ENCODE measurements at regions not wholly inside any gene's neighbourhood (a gene's known extent, or its start where the extent isn't known, plus 50 kb on each side); places are given as distances from the start of the nearest gene placed in this dataset.

DNA sequence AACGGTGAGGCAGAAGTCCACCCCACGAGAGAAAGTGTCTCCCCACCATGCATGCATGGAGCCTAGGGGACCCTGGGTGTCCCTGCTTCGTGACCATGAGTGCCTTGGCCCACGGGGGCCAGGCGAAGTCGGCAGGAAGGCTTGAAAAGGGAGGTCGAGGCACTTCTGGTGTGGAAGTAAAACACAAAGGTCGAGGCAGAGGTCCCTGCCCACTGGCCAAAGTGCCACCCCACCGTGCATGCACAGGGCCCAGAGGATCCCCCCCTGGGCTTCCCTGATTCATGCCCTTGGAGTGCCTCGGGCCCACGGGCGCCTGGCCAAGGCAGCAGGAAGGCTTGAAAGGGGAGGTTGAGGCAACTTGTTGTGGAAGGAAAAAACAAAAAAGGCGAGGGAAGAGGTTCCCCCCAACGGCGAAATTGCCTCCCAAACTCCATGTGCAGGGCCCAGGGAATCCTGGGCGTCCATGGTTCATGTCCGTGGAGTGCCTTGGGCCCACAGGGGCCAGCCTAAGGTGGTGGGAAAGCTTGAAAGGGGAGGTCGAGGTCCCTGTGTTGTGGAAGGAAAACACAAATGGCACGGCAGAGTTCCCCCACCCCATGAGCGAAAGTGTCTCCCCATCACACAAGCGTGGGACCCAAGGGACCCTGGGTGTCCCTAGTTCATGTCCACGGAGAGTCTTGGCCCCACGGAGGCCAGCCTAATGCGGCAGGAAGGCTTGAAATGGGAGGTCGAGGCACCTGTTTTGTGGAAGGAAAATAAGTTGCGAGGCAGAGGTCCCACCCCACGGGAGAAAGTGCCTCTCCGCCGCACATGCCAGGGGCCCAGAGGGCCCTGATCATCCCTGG lies 372.1 kb downstream of the ALG10 start:
- in situ Hi-C loops (cut with HindIII; ENCODE audit: low sequenced_read_pairs): no loop called here
- TF ChIP-seq, protein P1, sequence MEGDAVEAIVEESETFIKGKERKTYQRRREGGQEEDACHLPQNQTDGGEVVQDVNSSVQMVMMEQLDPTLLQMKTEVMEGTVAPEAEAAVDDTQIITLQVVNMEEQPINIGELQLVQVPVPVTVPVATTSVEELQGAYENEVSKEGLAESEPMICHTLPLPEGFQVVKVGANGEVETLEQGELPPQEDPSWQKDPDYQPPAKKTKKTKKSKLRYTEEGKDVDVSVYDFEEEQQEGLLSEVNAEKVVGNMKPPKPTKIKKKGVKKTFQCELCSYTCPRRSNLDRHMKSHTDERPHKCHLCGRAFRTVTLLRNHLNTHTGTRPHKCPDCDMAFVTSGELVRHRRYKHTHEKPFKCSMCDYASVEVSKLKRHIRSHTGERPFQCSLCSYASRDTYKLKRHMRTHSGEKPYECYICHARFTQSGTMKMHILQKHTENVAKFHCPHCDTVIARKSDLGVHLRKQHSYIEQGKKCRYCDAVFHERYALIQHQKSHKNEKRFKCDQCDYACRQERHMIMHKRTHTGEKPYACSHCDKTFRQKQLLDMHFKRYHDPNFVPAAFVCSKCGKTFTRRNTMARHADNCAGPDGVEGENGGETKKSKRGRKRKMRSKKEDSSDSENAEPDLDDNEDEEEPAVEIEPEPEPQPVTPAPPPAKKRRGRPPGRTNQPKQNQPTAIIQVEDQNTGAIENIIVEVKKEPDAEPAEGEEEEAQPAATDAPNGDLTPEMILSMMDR (IDR thresholded peaks at IDR 0.05; ENCODE audit: low read depth, low read length): no peak
- DNase-seq (ENCODE audit: low read depth, low spot score): no peak
- H3K4me3 ChIP-seq (ENCODE audit: low read depth, low read length): no peak overlapping the region

DNA sequence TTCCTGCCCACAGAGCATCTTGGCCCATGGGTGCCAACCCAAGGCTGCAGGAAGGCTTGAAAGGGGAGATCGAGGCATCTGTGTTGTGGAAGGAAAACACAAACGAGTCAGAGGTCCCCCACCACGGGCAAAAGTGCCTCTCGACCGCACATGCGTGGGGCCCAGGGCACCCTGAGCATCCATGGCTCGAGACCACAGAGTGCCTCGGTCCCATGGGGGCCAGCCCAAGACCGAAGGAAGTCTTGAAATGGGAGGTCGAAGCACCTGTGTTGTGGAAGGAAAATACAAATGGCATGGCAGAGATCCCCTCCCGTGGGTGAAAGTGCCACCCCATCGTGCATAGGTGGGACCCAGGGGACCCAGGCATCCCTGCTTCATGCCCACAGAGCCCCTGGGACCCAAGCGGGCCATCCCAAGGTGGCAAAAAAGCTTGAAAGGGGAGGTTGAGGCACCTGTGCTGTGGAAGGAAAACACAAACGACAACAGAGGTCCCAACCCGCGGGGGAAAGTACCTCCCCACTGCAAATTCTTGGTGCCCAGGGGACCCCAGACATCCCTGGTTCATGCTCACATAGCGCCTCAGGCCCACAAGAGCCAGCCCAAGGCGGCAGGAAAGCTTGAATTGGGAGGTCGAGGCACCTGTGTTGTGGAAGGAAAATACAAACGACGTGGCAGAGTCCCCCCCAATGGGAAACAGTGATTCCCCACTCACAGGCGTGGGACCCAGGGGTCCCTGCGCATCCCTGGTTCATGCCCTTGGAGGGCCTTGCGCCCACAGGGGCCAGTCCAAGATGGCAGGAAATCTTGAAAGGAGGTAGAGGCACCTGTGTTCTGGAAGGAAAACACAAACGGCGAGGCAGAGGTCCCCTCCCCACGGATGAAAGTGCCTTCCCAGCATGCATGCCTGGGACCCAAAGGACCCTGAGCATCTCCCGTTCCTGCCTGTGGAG lies 373.0 kb downstream of the ALG10 start:
- in situ Hi-C loops (cut with HindIII; ENCODE audit: low sequenced_read_pairs): no loop called here
- TF ChIP-seq, protein P1 (IDR thresholded peaks at IDR 0.05; ENCODE audit: low read depth, low read length): no peak
- H3K4me3 ChIP-seq (ENCODE audit: low read depth, low read length): no peak overlapping the region
- no peak for DNase-seq (ENCODE audit: low read depth, low spot score)

DNA sequence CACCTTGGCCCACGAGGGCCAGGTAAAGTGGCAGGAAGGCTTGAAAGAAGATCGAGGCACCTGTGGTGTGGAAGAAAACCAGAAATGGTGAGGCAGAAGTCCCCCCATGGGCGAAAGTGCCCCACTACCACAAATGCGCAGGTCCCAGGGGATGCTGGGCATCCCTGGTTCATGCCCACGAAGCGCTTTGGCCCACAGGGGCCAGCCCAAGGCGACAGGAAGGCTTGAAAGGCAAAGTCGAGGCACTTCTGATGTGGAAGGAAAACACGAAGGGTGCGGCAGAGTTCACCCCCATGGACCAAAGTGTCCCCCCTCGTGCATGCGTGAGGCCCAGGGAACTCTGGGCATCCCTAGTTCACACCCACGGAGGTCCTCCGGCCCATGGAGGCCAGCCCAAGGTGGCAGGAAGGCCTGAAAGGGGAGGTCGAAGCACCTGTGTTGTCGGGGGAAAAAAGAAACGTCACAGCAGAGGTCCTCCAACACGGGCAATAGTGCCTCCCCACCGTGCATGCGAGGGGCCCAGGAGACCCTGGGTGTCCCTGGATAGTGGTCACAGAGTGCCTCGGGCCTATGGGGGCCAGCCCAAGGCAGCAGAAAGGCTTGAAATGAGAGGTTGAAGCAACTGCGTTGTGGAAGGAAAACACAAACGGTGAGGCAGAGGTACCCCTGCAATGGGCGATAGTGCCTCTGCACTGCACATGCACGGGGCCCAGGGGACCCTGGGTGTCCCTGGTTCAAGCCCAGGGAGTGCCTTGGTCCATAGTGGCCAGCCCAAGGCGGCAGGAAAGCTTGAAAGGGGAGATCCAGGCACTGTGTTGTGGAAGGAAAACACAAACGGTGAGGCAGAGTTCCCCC lies 373.9 kb downstream of the ALG10 start:
- in situ Hi-C loops (cut with HindIII; ENCODE audit: low sequenced_read_pairs): no loop called here
- no peak for DNase-seq (ENCODE audit: low read depth, low spot score)
- TF ChIP-seq, protein P1 (IDR thresholded peaks at IDR 0.05; ENCODE audit: low read depth, low read length): no peak
- no peak overlapping the region for H3K4me3 ChIP-seq (ENCODE audit: low read depth, low read length)

DNA sequence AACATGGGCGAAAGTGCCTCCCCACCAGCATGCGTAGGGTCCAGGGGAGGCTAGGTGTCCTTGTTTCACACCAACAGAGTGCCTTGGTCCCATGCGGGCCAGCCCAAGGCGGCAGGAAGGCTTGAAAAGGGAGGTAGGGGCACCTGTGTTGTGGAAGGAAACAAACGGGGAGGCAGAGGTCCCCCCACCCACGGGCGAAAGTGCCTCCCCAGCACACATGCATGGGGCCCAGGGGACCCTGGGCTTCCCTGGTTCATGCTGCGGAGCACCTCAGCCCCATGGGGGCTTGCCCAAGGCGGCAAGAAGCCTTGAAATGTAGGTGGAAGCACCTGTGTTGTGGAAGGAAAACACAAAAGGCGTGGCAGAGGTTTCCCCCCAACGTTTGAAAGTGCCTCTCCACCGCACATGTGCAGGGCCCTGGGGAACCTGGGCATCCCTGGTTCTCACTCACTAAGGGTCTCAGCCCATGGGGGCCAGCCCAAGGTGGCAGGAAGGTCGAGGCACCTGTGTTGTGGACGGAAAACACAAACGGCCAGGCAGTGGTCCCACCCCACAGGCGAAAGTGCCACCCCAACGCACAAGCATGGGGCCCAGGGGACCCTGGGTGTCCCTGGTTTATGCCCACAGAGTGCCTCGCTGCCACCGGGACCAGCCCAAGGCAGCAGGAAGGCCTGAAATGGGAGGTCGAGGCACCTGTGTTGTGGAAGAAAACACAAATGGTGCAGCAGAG lies 374.7 kb downstream of the ALG10 start:
- TF ChIP-seq, protein P1 (IDR thresholded peaks at IDR 0.05; ENCODE audit: low read depth, low read length): no peak
- in situ Hi-C loops (cut with HindIII; ENCODE audit: low sequenced_read_pairs): no loop called here
- H3K4me3 ChIP-seq (ENCODE audit: low read depth, low read length): no peak overlapping the region
- DNase-seq (ENCODE audit: low read depth, low spot score): no peak

DNA sequence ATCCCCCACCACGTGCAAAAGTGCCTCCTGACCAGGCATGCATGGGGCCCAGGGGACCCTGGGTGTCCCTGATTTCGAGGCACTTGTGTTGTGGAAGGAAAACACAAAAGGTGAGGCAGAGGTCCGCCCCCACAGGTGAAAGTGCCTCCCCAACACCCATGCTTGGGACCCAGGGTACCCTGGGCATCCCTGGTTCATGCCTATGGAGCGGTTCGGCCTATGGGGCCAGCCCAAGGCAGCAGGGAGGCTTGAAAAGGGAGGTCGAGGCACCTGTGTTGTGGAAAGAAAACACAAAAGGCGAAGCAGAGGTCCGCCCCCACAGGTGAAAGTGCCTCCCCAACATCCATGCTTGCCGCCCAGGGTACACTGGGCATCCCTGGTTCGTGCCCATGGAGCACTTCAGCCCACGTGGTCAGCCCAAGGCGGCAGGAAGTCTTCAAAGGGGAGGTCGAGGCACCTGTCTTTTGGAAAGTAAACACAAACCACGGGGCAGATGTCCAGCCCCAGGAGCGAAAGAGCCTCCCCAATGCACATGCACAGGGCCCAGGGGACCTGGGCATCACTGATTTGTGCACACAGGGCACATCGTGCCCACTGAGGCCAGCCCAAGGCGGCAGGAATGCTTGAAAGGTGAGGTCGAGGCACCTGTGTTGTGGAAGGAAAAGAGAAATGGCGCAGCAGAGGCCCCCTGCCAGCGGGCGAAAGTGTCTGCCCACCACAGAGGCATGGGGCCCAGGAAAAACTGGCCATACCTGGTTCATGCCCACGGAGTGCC lies 375.5 kb downstream of the ALG10 start:
- no peak for DNase-seq (ENCODE audit: low read depth, low spot score)
- H3K4me3 ChIP-seq (ENCODE audit: low read depth, low read length): no peak overlapping the region
- in situ Hi-C loops (cut with HindIII; ENCODE audit: low sequenced_read_pairs): no loop called here
- TF ChIP-seq, protein P1 (IDR thresholded peaks at IDR 0.05; ENCODE audit: low read depth, low read length): no peak

Data from astrocyte of the spinal cord (primary cell).